Vagina (tissue), 2 donors: ENCODE measurements at regions not wholly inside any gene's neighbourhood (a gene's known extent, or its start where the extent isn't known, plus 50 kb on each side); places are given as distances from the start of the nearest gene placed in this dataset.

ENCODE experiments used
- DNase-seq, 2 donors: peaks; one replicate each; pipeline ENCODE4 v3.0.0-alpha.2; 2017; ENCODE audit errors: extremely low spot score in 2 of 2
- H3K27ac ChIP-seq: fragments of 200-600 bp; sonication (generic); one replicate; pipeline ENCODE4 v1.5.1; 2019
- H3K27me3 ChIP-seq: fragments of 200-600 bp; sonication (generic); one replicate; pipeline ENCODE4 v1.5.1; 2019
- H3K36me3 ChIP-seq, 2 donors: fragments of 200-600 bp; sonication (generic); one replicate each; pipeline ENCODE4 v1.5.1; 2017 to 2019
- H3K4me1 ChIP-seq: fragments of 200-600 bp; sonication (generic); one replicate; pipeline ENCODE4 v1.5.1; 2019
- H3K4me3 ChIP-seq, 2 donors: fragments of 200-600 bp; sonication (generic); 1 replicate in 1 of 2; 2 replicates in 1 of 2; pipeline ENCODE4 v1.5.1; 2016 to 2019
- H3K9me3 ChIP-seq: fragments of 200-600 bp; sonication (generic); one replicate; pipeline ENCODE4 v1.5.1; 2019
- POLR2A ChIP-seq, 2 donors: fragments of 450-650 bp; IDR thresholded peaks; one replicate each; pipeline ENCODE4 v1.6.1; 2017; ENCODE audit warnings: antibody characterized with exemption in 2 of 2, mild to moderate bottlenecking in 2 of 2, moderate library complexity in 2 of 2
- POLR2AphosphoS5 ChIP-seq, 2 donors: sonication (generic); formaldehyde crosslinking; IDR thresholded peaks; one replicate each; pipeline ENCODE4 v1.9.0; 2017; ENCODE audit warnings: antibody characterized with exemption in 2 of 2, mild to moderate bottlenecking in 2 of 2, low read depth in 1 of 2; ENCODE audit not compliant: insufficient read depth in 1 of 2
- intact Hi-C: fragments of 100-400 bp; cut with DNase I; formaldehyde crosslinking; loops from one replicate; pipeline ENCODE4 v1.15.1; 2023
- TF ChIP-seq, protein P1 (sequence below), 3 experiments: fragments of 450-650 bp in 2 of 3; fragments of 200-600 bp in 1 of 3; sonication (generic) in 1 of 3; IDR thresholded peaks; one replicate each; pipeline ENCODE4 v1.5.1; 2017 to 2019; ENCODE audit warnings: antibody characterized with exemption in 3 of 3, mild to moderate bottlenecking in 2 of 3, moderate library complexity in 2 of 3

DNA sequence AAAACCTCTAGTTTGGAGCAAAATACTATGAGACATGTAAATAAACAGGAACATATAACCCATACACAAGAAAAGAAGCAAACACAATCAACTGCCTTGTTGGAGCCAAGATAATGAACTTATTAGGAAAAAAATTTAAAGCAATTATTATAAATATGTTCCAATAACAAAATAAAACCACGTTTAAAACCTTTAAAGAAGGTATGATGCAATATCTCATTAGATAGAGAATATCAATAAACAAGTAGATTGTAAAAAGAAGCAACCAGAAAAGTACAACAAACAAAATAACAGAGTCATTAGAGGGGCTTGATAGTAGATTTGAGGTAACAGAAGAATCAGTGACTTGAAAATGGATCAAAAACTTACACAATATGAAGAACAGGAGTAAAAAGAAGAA lies 327.0 kb upstream of the PCDH9 start:
- Histone ChIP-seq H3K9me3 (no peaks in the 10 kb centered on the region), H3K27me3 (no peaks in the 10 kb centered on the region), H3K27ac (no peak overlapping the region), H3K4me3 (no peak overlapping the region), H3K4me1 (no peaks in the 10 kb centered on the region), H3K36me3 (no peaks in the 10 kb centered on the region)
- intact Hi-C loops: no loop called here
- TF ChIP-seq POLR2AphosphoS5 (IDR thresholded peaks at IDR 0.05; ENCODE audit: insufficient read depth in 1 of 2, low read depth in 1 of 2): no peak
- TF ChIP-seq, protein P1, sequence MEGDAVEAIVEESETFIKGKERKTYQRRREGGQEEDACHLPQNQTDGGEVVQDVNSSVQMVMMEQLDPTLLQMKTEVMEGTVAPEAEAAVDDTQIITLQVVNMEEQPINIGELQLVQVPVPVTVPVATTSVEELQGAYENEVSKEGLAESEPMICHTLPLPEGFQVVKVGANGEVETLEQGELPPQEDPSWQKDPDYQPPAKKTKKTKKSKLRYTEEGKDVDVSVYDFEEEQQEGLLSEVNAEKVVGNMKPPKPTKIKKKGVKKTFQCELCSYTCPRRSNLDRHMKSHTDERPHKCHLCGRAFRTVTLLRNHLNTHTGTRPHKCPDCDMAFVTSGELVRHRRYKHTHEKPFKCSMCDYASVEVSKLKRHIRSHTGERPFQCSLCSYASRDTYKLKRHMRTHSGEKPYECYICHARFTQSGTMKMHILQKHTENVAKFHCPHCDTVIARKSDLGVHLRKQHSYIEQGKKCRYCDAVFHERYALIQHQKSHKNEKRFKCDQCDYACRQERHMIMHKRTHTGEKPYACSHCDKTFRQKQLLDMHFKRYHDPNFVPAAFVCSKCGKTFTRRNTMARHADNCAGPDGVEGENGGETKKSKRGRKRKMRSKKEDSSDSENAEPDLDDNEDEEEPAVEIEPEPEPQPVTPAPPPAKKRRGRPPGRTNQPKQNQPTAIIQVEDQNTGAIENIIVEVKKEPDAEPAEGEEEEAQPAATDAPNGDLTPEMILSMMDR (IDR thresholded peaks at IDR 0.05): no peak
- TF ChIP-seq POLR2A (IDR thresholded peaks at IDR 0.05): no peak
- no peak for DNase-seq

DNA sequence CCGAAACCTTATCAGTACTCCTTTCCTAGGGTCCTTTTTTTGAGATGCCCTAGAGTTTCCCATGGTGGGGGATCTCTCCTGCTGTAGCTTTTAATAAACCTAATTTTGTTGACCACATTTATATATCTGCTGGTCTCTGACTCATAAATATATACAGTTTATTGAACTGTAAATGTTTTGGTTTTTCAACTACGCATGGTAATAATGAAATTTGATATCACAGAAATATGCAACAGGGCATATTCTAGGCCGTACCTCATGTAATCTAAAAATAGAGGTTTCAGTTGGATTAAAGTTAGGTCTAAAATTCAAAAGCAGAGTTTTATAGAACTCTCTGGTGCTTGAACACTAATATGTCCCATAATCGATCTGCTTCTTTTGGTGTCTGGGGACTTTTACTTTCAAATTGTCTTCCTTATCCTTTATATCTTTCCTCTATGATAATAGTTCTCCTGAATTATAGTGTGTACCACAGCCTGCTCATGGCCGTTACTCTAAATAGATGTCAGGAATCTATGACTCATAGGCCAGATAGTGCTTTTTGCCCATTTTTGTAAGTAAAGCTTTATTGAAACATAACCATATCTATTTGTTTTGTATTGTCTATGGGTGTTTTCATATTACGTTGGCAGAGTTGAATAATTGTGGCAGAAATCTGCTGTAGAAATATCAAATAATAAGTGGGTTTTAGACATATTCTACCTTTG lies 324.8 kb upstream of the PCDH9 start:
- no peaks in the 10 kb centered on the region for H3K36me3 ChIP-seq
- no peak overlapping the region for H3K4me3 ChIP-seq
- H3K27ac ChIP-seq: no peak overlapping the region
- no peaks in the 10 kb centered on the region for H3K27me3 ChIP-seq
- intact Hi-C loops: no loop called here
- DNase-seq: no peak
- no peaks in the 10 kb centered on the region for H3K4me1 ChIP-seq
- no peaks in the 10 kb centered on the region for H3K9me3 ChIP-seq
- TF ChIP-seq POLR2AphosphoS5 (IDR thresholded peaks at IDR 0.05; ENCODE audit: insufficient read depth in 1 of 2, low read depth in 1 of 2) (no peak), POLR2A (IDR thresholded peaks at IDR 0.05) (no peak)
- TF ChIP-seq, protein P1 (IDR thresholded peaks at IDR 0.05): no peak

DNA sequence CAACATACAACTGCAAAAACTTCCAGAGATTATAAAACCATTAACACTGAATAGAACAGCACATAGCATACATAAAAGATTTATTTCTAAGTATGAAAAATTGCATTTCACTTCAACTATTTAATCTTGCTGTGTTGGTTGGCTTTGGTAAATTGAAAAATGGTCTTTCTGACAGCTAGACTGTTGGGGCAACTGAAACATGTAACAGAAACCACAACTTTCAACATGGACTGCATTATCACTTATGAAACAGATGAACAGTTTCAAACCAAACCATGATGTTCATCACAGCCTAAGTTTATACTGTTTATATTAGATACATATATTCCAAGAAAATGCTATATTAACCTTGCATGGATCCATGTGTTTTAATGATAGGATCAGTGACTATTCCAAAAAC lies 324.1 kb upstream of the PCDH9 start:
- H3K4me1 ChIP-seq: no peaks in the 10 kb centered on the region

DNA sequence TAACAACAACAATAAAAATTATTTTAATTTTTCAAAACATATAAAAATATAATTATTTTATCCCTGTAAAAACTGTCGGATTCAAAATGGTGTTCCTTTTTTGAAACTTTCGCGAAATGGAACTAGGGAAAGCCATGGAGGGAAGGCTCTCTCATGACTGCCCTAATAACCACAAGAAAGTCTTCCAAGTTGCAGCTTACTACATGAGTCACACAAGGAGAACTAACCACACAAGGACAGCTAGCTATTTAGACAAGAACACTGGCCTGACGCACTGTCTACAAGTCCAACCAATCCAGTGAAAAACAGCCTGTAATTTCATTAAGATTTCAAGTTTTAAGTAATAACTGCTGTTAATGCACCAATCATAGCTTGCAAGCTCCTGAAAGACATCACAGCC lies 319.2 kb upstream of the PCDH9 start:
- no peaks in the 10 kb centered on the region for H3K4me1 ChIP-seq
- H3K27ac ChIP-seq: no peak overlapping the region
- no peaks in the 10 kb centered on the region for H3K27me3 ChIP-seq
- H3K4me3 ChIP-seq: no peak overlapping the region
- intact Hi-C loops: no loop called here
- H3K9me3 ChIP-seq: no peaks in the 10 kb centered on the region
- TF ChIP-seq, protein P1 (IDR thresholded peaks at IDR 0.05): no peak
- TF ChIP-seq POLR2AphosphoS5 (IDR thresholded peaks at IDR 0.05; ENCODE audit: insufficient read depth in 1 of 2, low read depth in 1 of 2) (no peak), POLR2A (IDR thresholded peaks at IDR 0.05) (no peak)
- no peak for DNase-seq
- no peaks in the 10 kb centered on the region for H3K36me3 ChIP-seq

More for the DNA sequence above, 324.1 kb upstream of the PCDH9 start:
- no peak overlapping the region for H3K27ac ChIP-seq
- no peaks in the 10 kb centered on the region for H3K9me3 ChIP-seq
- no peak overlapping the region for H3K4me3 ChIP-seq
- DNase-seq: no peak
- TF ChIP-seq POLR2A (IDR thresholded peaks at IDR 0.05) (no peak), POLR2AphosphoS5 (IDR thresholded peaks at IDR 0.05; ENCODE audit: insufficient read depth in 1 of 2, low read depth in 1 of 2) (no peak)
- TF ChIP-seq, protein P1 (IDR thresholded peaks at IDR 0.05): no peak
- no peaks in the 10 kb centered on the region for H3K27me3 ChIP-seq
- intact Hi-C loops: no loop called here
- no peaks in the 10 kb centered on the region for H3K36me3 ChIP-seq

DNA sequence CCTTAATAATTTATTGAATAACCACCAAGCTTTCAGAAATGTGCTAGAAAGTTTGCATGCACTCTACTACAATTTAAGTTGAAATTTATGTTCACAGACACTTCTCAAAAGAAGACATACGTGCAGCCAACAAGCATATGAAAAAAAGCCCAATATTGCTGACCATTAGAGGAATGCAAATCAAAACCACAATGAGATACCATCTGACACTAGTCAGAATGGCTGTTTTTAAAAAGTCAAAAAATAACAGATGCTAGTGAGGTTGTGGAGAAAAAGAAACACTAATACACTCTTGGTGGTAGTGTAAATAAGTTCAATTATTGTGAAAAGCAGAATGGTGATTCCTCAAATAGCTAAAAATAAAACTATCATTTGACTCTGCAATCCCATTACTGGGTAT lies 308.8 kb upstream of the PCDH9 start:
- Histone ChIP-seq H3K27me3 (no peaks in the 10 kb centered on the region), H3K4me3 (no peak overlapping the region), H3K4me1 (no peaks in the 10 kb centered on the region), H3K36me3 (no peaks in the 10 kb centered on the region), H3K9me3 (no peaks in the 10 kb centered on the region), H3K27ac (no peak overlapping the region)
- intact Hi-C loops: no loop called here
- TF ChIP-seq, protein P1 (IDR thresholded peaks at IDR 0.05): no peak
- TF ChIP-seq POLR2AphosphoS5 (IDR thresholded peaks at IDR 0.05; ENCODE audit: insufficient read depth in 1 of 2, low read depth in 1 of 2): no peak
- no peak for TF ChIP-seq POLR2A (IDR thresholded peaks at IDR 0.05)
- DNase-seq: no peak
